Esophagus squamous epithelium (tissue), 4 donors: ENCODE measurements at regions not wholly inside any gene's neighbourhood (a gene's known extent, or its start where the extent isn't known, plus 50 kb on each side); places are given as distances from the start of the nearest gene placed in this dataset.

Experiments used
- POLR2A ChIP-seq, 4 donors: fragments of 450-650 bp; IDR thresholded peaks; one replicate each; pipeline ENCODE4 v1.6.1; 2017; ENCODE audit warnings: antibody characterized with exemption in 4 of 4, mild to moderate bottlenecking in 4 of 4, moderate library complexity in 3 of 4
- TF ChIP-seq, protein P1 (sequence below), 6 experiments: fragments of 450-650 bp in 4 of 6; fragments of 200-600 bp in 2 of 6; sonication (generic) in 2 of 6; IDR thresholded peaks; one replicate each; pipeline ENCODE4 v1.5.1; 2016 to 2019; ENCODE audit warnings: antibody characterized with exemption in 6 of 6, mild to moderate bottlenecking in 4 of 6, moderate library complexity in 4 of 6

DNA sequence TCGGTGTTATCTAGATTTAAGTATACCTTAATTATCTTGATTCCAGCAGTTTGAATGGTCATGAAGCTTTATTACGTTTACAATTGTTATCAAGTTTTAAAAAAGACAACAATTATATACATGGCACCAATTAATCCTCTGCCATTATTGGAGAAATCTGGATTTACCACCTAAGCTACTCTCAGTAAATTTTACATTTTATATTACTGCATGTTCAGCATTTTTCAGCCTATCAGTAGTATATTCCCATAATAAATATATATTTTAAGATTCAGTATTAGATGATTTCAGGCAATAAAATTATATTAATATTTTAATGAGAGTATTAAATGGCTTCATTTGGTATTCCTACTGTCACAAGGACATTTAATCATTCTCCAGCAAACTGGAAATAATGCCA is 264.5 kb upstream of the PRDM9 start:
- TF ChIP-seq, protein P1, sequence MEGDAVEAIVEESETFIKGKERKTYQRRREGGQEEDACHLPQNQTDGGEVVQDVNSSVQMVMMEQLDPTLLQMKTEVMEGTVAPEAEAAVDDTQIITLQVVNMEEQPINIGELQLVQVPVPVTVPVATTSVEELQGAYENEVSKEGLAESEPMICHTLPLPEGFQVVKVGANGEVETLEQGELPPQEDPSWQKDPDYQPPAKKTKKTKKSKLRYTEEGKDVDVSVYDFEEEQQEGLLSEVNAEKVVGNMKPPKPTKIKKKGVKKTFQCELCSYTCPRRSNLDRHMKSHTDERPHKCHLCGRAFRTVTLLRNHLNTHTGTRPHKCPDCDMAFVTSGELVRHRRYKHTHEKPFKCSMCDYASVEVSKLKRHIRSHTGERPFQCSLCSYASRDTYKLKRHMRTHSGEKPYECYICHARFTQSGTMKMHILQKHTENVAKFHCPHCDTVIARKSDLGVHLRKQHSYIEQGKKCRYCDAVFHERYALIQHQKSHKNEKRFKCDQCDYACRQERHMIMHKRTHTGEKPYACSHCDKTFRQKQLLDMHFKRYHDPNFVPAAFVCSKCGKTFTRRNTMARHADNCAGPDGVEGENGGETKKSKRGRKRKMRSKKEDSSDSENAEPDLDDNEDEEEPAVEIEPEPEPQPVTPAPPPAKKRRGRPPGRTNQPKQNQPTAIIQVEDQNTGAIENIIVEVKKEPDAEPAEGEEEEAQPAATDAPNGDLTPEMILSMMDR (IDR thresholded peaks at IDR 0.05): no peak
- no peak for TF ChIP-seq POLR2A (IDR thresholded peaks at IDR 0.05)
